A673 (cell line): ENCODE measurements at regions not wholly inside any gene's neighbourhood (a gene's known extent, or its start where the extent isn't known, plus 50 kb on each side); places are given as distances from the start of the nearest gene placed in this dataset.

Experiments
- EZH2 ChIP-seq: fragments of 200-600 bp; sonication (generic); IDR thresholded peaks from 2 replicates; pipeline ENCODE4 v1.6.1; 2017; ENCODE audit warnings: borderline replicate concordance, low read depth, mild to moderate bottlenecking, mixed read lengths, antibody characterized with exemption, low read length; ENCODE audit not compliant: poor library complexity, severe bottlenecking
- TF ChIP-seq, protein P1 (sequence below): fragments of 300-800, 200-600 bp; sonication (generic); conservative IDR thresholded peaks from 2 replicates; pipeline ENCODE4 v1.5.1; 2017; ENCODE audit warnings: low read depth, mild to moderate bottlenecking, antibody characterized with exemption, low read length, moderate library complexity, mixed read lengths

DNA sequence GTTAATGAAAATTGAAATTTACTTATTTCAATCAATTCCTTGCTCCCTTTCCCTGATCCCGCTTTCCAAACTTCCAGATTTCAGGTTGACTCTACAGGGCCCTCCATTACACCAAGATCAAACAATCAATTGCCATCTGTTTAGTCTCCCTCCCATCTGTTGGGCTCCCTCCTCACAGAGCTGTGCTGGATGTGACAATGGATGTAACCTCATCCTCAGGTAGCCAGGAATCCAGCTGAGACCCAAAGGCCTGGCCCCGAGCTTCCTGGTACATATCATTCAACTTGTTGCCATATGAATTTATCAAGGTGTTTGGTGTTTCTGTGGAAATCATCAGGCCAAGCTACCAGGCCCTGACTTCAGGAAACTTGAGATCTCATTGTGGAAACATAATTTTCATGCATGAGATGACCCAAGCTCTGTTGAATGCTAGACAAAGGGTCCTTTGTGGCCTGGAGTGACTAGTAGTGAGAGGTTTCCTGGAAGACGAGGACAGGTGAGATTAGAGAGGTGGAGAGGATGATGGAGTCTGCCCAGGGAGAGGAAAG, 148.6 kb upstream of the PDE1C start:
- TF ChIP-seq, protein P1, sequence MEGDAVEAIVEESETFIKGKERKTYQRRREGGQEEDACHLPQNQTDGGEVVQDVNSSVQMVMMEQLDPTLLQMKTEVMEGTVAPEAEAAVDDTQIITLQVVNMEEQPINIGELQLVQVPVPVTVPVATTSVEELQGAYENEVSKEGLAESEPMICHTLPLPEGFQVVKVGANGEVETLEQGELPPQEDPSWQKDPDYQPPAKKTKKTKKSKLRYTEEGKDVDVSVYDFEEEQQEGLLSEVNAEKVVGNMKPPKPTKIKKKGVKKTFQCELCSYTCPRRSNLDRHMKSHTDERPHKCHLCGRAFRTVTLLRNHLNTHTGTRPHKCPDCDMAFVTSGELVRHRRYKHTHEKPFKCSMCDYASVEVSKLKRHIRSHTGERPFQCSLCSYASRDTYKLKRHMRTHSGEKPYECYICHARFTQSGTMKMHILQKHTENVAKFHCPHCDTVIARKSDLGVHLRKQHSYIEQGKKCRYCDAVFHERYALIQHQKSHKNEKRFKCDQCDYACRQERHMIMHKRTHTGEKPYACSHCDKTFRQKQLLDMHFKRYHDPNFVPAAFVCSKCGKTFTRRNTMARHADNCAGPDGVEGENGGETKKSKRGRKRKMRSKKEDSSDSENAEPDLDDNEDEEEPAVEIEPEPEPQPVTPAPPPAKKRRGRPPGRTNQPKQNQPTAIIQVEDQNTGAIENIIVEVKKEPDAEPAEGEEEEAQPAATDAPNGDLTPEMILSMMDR = no peak
- no peak for TF ChIP-seq EZH2
